Left renal cortex interstitium (tissue), 4 donors: ENCODE measurements at regions not wholly inside any gene's neighbourhood (a gene's known extent, or its start where the extent isn't known, plus 50 kb on each side); places are given as distances from the start of the nearest gene placed in this dataset.
A peak's percentile ranks its signal among the peaks of the same experiment; 100 is the strongest.

Experiments
- DNase-seq, 4 donors: peaks; one replicate each; pipeline ENCODE4 v3.0.0-alpha.2; 2013; ENCODE audit warnings: low read depth in 4 of 4, low spot score in 2 of 4, missing footprints in 1 of 4

DNA sequence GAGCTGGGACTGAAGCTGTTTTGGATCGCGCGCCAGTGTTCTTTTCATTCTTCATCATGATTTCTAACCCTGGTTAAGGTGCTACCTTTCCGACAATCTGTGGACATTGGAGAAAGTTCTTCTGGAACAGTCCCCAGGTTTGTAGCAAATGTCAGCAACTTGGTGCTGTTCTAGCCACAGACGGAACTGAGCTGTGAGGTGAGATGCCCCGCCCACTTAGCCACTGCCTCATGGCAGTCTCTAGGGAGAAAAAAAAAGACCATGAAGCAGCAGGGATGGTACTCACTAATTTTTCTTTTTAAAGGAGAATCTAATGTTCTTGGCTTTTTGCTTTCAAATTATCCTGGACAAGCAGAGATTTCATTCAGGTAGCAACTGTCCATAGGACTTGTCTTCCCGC is 72.1 kb upstream of the STK32A start:
- no peak for DNase-seq

DNA sequence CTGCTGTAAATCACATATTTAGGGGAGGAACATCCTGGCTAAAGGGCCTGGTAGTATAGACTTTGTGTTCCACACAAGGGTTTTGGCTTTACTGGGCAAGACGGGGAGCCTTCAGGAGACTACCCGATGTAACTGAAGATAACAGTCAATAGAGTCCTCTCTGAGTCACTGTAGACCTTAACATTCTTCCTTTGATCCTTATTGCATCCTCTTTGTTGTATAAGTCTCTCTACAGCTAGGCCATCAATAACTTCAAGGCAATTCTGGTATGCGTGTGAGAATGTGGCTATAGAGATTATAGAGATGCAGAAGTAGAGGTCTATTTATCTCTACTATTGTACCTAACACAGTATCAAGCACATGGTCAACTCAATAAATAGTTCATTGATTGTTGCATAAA is 67.3 kb upstream of the STK32A start:
- no peak for DNase-seq

DNA sequence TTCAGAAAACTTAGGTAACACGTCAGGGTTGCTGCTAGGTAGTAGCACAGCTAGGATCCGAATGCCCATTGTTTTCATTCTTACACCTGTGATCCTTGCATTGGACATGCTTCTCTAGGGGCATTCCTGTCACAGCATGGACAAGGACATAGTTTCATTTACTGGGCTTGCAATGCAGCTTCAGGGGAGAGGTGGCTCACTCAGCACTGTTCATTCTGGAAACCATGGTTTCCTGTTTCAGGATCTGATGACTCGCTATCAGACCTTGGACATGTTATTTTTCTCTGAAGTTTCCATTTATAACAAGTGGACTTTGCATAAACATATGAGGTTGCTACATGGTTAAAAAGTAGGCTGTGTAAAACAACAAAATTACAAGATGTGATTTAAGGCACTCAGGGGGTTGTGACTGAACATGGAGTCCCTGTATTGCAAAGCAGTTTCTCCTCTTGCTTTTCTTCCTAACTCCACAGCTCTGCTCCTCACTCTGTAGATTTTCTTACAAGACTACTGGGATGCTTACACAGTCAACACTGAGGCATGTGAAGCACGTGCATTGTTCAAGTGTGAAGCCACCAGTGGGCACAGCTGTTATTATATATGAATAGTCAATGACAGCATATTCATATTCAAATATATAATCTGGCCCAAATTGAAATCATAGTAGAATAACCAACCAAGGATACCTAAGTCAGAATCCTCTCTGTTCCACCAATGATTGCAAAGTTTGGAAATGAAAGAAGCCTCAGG is 66.1 kb upstream of the STK32A start:
- no peak for DNase-seq

DNA sequence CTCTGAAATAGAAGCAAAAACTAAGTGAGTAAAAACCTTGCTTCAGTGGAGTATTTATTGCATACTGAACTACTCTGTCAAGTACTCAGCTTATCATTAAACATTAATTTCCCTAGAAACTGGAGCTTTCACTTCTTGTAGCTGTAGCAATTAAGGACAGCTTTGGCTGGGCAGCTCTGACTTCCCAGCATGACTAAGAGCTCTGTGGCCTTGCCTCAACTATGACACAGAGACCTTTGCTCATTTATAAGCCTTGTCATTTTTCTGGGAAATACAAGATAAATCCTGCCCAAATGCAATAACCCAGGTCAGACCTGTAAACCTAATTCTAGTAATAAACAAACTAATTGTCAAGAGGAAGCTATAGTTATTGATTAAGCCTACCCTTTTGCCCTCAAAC is 65.4 kb upstream of the STK32A start:
- DNase-seq: peak in 1 of 4 donors; percentile 12

DNA sequence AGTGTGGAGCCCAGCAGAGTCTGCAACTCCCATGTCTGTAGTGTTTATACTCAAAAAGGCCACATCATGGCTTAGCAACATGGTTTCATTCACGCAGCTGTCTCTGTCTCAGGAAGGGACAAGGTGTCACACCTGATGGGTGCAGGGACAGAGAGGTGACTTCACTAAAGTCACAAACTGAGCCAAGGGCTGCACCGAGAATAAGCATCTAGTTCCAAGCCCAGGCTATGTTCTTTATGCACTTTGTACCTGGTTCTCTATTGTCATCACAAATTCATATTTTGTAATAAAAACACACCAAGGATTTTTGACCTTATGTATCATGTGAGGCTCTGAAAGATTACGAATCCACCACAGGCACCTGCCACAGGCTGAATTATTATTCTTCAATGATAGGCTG is 64.9 kb upstream of the STK32A start:
- DNase-seq: no peak

DNA sequence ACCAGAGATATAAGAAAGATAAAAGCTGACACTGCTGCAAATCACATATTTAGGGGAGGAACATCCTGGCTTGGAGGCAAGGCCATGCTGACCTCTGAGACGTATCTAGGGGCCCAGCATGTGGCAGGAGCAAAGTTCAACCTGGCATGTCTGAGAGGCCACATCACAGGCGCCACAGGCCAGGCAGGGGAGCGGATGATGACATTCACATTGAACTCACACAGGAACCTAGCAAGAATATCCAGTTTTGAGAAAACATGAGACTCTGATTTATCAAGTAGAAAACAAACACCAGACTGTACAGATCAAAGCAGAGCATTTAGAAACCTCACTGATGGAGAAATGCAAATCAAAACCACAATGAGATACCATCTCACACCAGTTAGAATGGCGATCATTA is 64.2 kb upstream of the STK32A start:
- DNase-seq: no peak

DNA sequence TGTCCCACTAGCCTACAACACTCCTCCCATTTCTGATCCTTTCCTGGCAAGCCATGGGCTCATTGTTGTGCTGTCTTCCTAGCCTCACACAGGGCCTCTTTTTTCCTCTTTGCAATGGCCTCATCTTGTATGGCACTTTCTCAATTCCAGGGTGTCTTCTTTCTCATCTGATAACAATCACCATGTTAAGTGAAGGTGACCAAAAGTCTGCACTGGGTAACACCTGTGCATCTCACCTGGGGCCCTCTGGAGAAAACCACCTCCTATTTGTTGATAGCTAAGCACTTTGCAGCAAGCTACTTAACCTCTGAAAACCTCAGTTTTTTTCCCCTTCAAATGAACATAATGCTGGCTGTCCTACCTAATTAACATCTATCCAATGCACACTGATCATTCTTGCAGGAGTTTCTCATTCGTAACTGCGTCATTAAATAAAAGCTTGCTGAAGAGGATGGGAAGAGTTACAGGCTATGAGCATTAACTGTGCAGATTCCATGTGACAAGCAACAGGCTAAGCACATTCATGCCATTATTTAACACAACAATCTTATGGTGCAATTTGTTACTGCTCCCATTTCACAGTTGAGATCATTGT is 60.1 kb upstream of the STK32A start:
- DNase-seq: no peak

DNA sequence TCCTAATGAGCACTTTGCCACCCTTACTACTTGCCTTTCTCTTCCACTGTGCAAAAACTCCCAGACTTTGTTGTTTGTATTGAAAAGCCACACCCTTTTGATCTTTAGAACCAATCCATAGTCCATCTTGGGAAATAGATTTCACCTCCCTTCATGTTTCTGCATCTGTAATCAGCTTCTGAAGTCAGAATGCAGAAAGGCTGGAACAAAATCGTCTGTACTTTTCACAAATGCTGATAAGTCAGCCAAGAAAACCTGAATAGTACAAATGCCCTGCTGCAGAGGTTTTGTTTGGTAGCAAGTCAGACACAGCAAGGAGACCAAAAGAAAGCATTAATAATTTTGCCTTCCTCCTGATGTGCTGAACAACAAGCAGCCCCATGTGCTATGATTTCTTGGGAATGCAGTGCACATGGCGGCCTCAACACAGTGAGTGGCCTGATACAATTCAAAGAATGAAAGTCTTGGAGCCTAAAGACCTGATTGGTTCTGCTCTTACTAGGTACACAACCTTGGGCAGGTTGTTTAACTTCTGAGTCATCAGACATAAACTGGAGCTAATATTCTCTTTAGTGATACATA is 59.2 kb upstream of the STK32A start:
- no peak for DNase-seq

DNA sequence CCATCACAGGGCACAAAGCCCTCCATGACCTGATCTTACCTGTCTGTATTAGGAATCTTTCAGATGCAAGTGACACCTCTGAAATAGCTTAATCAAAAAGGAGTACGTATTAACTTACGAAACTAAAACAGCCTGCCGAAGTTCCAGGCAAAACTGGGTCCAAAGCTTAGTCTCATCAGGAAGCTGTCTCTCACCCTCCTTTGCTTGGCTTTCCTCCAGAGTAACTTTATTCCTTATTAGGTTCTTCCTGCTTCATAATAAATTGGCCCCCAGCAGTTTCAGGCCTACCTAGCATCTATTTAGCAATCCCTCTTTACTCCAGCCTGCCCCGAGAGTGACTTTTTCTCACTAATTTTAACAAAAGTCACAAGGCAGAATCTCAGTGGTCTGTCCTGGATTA is 58.4 kb upstream of the STK32A start:
- no peak for DNase-seq

DNA sequence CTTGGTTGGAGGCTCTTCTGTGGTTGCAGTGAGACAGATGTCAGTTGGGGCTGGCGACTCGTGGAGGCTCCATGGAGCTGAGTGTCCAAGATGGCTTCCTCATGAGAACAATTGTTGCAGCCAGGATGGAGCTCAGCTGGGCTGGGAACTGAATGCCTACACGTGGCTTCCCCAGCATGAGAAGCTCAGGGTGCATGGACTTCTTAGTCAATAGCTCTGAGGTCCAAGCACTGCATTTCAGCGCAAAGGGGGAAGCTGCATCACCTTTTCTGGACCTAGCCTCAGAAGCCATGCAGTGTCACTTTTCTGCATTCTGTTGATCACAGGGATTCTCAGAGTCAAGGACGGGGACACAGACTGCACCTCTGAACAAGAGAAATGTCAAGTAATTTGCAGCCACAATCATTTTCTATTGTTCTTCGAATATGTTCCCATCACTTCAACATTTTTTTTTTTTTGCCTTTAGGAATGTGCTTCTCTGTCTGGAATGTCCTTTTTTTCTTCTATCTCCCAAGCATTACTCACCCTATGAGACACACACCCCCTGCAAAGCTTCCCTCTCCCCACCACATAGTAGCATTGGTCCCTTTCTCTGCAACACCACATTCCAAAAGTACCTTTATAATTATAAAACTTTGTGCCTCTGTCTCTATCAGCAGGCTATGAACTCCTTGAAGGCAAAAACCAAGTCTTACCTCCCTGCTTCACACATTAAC is 57.5 kb upstream of the STK32A start:
- no peak for DNase-seq

DNA sequence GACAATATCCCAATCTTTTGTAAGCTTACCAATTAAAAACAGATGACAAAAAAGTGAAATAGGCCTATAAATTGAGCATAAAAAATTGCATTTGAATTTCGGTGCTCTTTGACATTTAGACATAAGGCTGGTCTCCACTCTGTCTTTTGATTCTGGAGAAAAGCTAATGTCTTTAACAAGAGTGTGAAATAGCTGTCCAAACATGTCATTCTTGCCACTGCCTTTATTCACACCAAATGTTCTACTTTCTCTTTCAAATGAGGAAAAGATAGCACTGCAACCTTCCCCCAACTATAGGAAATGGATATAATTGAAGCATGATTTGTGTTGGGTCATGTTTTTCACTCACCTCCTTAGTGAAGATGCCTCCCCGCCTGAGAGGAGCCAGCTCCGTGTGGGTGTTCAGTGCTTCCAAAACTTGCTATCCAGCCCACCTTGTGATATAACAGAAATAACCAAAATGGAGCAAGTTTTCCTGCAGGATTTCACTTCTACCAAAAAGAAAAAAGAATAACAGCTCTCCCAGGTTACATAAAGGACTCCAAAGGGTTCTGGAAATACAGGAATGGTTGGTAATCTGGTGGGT is 55.2 kb upstream of the STK32A start:
- DNase-seq: no peak

DNA sequence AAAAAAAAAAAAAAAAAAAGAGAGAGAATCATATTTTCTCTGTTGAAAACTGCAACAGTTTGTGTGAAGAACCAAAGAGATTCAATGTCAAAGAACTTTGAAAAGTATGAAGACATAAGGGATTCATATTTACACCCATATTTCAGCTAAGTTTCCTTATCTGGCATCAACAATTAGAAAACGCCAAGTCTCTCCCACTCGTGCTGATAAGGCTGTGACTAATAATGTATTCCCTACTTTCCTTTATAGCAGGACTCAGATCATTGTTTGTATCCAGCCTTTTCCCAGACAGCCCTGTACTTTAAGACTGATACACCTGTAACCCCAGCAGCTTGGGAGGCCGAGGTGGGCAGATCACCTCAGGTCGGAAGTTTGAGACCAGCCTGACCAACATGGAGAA is 54.1 kb upstream of the STK32A start:
- no peak for DNase-seq
